K562 (cell line): ENCODE measurements at regions not wholly inside any gene's neighbourhood (a gene's known extent, or its start where the extent isn't known, plus 50 kb on each side); places are given as distances from the start of the nearest gene placed in this dataset.

Source experiments
- ATAC-seq: fragments of 200-7000 bp; cut with Tn5 transposase; 3 replicates; pipeline ENCODE4 v1.9.1; 2020; ENCODE audit warnings: moderate library complexity
- BruUV-seq: library from RNA; stranded (reverse); fragments of 400-500 nt; replicated peaks from 2 replicates; lab custom pipeline; 2021; lab: Mats Ljungman, UMichigan
- CTCF ChIA-PET: fragments of 300-600 bp; formaldehyde crosslinking; extraction: SDS; loops from one replicate; lab custom pipeline; 2021; ENCODE audit warnings: low intra/inter-chr PET ratio; lab: Yijun Ruan, JAX
- POLR2A ChIA-PET: fragments of 300-600, 350-650 bp; sonication (Branson Sonifier 250); formaldehyde crosslinking; extraction: SDS; loops from one replicate; lab custom pipeline; 2021; ENCODE audit warnings: antibody characterized with exemption, inconsistent platforms; lab: Yijun Ruan, JAX
- DNase-seq, 4 experiments: peaks; one replicate each; pipeline versions ENCODE4 v3.0.0 to v3.0.0-alpha.2; 2011 to 2018; ENCODE audit warnings: low spot score in 3 of 4, mixed read lengths in 3 of 4; ENCODE audit errors: extremely low read depth in 1 of 4
- FAIRE-seq: peaks from 2 replicates; lab custom pipeline; 2011; peaks lifted over from hg19 to GRCh38; lab: Jason Lieb, UNC
- H2AFZ ChIP-seq: 2 replicates; pipeline ENCODE4 v1.6.0; 2011; ENCODE audit warnings: low read depth, low read length, control low read depth, inconsistent platforms
- H3K27ac ChIP-seq: fragments of 200-600 bp; 3 replicates; pipeline ENCODE4 v1.8.0; 2011; ENCODE audit warnings: low read depth, mild to moderate bottlenecking, control low read depth, inconsistent platforms, low read length, moderate library complexity, mixed read lengths; ENCODE audit errors: extremely low read depth
- H3K27me3 ChIP-seq, 2 experiments: fragments of 300-600 bp in 1 of 2; 2 replicates in 1 of 2; 3 replicates in 1 of 2; pipeline versions ENCODE4 v1.6.0 to v1.8.0; 2011; ENCODE audit warnings: inconsistent platforms in 2 of 2, low read length in 2 of 2, mild to moderate bottlenecking in 1 of 2, mixed read lengths in 1 of 2, moderate library complexity in 1 of 2; ENCODE audit not compliant: control insufficient read depth in 2 of 2, insufficient read depth in 2 of 2
- H3K36me3 ChIP-seq: fragments of 300-600 bp; 3 replicates; pipeline ENCODE4 v1.8.0; 2011; ENCODE audit warnings: mild to moderate bottlenecking, low read length, inconsistent platforms; ENCODE audit not compliant: control insufficient read depth, insufficient read depth
- H3K4me1 ChIP-seq, 2 experiments: fragments of 200-600 bp in 1 of 2; replicated peaks in 1 of 2; 2 replicates in 1 of 2; 3 replicates in 1 of 2; pipeline versions ENCODE4 v1.5.1 to v1.8.0; 2011; ENCODE audit warnings: inconsistent platforms in 2 of 2, low read length in 2 of 2, mild to moderate bottlenecking in 1 of 2, mixed read lengths in 1 of 2, moderate library complexity in 1 of 2; ENCODE audit not compliant: control insufficient read depth in 2 of 2, insufficient read depth in 2 of 2
- H3K4me2 ChIP-seq: 2 replicates; pipeline ENCODE4 v1.6.1; 2011; ENCODE audit warnings: low read length, control low read depth, inconsistent platforms, mixed read lengths; ENCODE audit not compliant: insufficient read depth
- H3K4me3 ChIP-seq: fragments of 200-600 bp; sonication (generic), shearing (Covaris generic); 2 replicates; pipeline ENCODE4 v1.5.1; 2016; ENCODE audit warnings: control low read depth, inconsistent platforms
- H3K79me2 ChIP-seq: fragments of 200-600 bp; 3 replicates; pipeline ENCODE4 v1.8.0; 2011; ENCODE audit warnings: low read length, inconsistent platforms; ENCODE audit not compliant: control insufficient read depth, insufficient read depth
- H3K9ac ChIP-seq, 2 experiments: 2 replicates each; pipeline versions ENCODE4 v1.6.0 to v1.6.1; 2011; ENCODE audit warnings: low read depth in 2 of 2, low read length in 2 of 2, control low read depth in 1 of 2, inconsistent platforms in 1 of 2, mild to moderate bottlenecking in 1 of 2, mixed read lengths in 1 of 2; ENCODE audit not compliant: insufficient read depth in 1 of 2
- H3K9me1 ChIP-seq: one replicate; pipeline ENCODE4 v1.6.0; 2011; ENCODE audit warnings: inconsistent platforms, mild to moderate bottlenecking, low read length, moderate library complexity; ENCODE audit not compliant: control insufficient read depth, insufficient read depth
- H3K9me3 ChIP-seq: replicated peaks from 2 replicates; pipeline ENCODE4 v1.5.1; 2011; ENCODE audit warnings: low read depth, low read length, inconsistent platforms; ENCODE audit not compliant: control insufficient read depth, insufficient read depth
- H4K20me1 ChIP-seq: replicated peaks from 2 replicates; pipeline ENCODE4 v1.6.1; 2011; ENCODE audit warnings: low read length, inconsistent platforms, mixed read lengths; ENCODE audit not compliant: control insufficient read depth, insufficient read depth
- FOXA3 ChIP-seq, 2 experiments: fragments of 450-650 bp in 1 of 2; sonication (generic) in 1 of 2; formaldehyde crosslinking; IDR thresholded peaks in 1 of 2; conservative IDR thresholded peaks in 1 of 2; 2 replicates each; pipeline versions ENCODE4 v1.4.0 to v1.8.0; 2020 to 2022; ENCODE audit warnings: mild to moderate bottlenecking in 2 of 2, missing genetic modification reagents in 1 of 2
- HBP1 ChIP-seq: fragments of 450-650 bp; formaldehyde crosslinking; IDR thresholded peaks from 2 replicates; pipeline ENCODE4 v1.4.0; 2022; ENCODE audit warnings: missing genetic modification characterization
- IFI16 ChIP-seq: fragments of 250-450 bp; sonication (Bioruptor Pico); IDR thresholded peaks from 2 replicates; pipeline ENCODE4 v2.1.2; 2022; ENCODE audit warnings: mild to moderate bottlenecking, inconsistent platforms
- MEIS2 ChIP-seq: fragments of 450-650 bp; IDR thresholded peaks from 2 replicates; pipeline ENCODE4 v1.6.1; 2014; ENCODE audit warnings: mild to moderate bottlenecking; ENCODE audit not compliant: partially characterized antibody
- PCBP2 ChIP-seq: fragments of 200-400 bp; formaldehyde crosslinking; IDR thresholded peaks from 2 replicates; pipeline ENCODE4 v1.6.1; 2018; ENCODE audit warnings: low read length, low read depth, mild to moderate bottlenecking, moderate library complexity; ENCODE audit not compliant: poor library complexity, severe bottlenecking
- RFX5 ChIP-seq: IDR thresholded peaks from 2 replicates; pipeline ENCODE4 v1.6.1; 2011; ENCODE audit warnings: low read depth, mild to moderate bottlenecking, improper control_type of control experiment, low read length
- ZBTB7A ChIP-seq: IDR thresholded peaks from 2 replicates; pipeline ENCODE4 v1.6.1; 2011; ENCODE audit warnings: low read depth, mild to moderate bottlenecking, low read length, moderate library complexity, borderline replicate concordance; ENCODE audit not compliant: control insufficient read depth
- ZC3H4 ChIP-seq: sonication (generic); formaldehyde crosslinking; IDR thresholded peaks from 2 replicates; pipeline ENCODE4 v1.9.0; 2021; ENCODE audit warnings: missing genetic modification reagents, borderline replicate concordance
- ZNF584 ChIP-seq: fragments of 200-800 bp; sonication (Bioruptor generic); IDR thresholded peaks from 2 replicates; pipeline ENCODE4 v1.6.1; 2016; ENCODE audit warnings: low read depth, mild to moderate bottlenecking, missing genetic modification characterization, missing compliant biosample characterization
- ZNF707 ChIP-seq: fragments of 250-450 bp; sonication (Bioruptor Pico); conservative IDR thresholded peaks from 2 replicates; pipeline ENCODE4 v1.8.0; 2022; ENCODE audit warnings: inconsistent platforms, mild to moderate bottlenecking, moderate library complexity
- WGBS: fragments of 100-300 bp; shearing (Covaris generic); methylation state at CpG from one replicate; pipeline ENCODE4 v1.1.6; 2016; ENCODE audit warnings: low coverage, mixed read lengths; ENCODE audit not compliant: insufficient coverage; ENCODE audit errors: missing lambda C conversion rate; 5-methylcytosine and 5-hydroxymethylcytosine counted together
- in situ Hi-C: fragments of 300-500 bp; cut with MboI; formaldehyde crosslinking; loops from 4 replicates; pipeline ENCODE4 v1.15.0; 2018; ENCODE audit warnings: inconsistent platforms, mixed read lengths
- intact Hi-C: fragments of 100-400 bp; cut with micrococcal nuclease; formaldehyde crosslinking; loops from 2 replicates; pipeline ENCODE4 v1.14.2; 2022
- TF ChIP-seq, protein P1 (sequence below): sonication (generic); formaldehyde crosslinking; IDR thresholded peaks from 2 replicates; pipeline ENCODE4 v1.4.0; 2020; ENCODE audit warnings: mild to moderate bottlenecking, missing genetic modification reagents
- TF ChIP-seq, protein P2 (sequence below): sonication (generic); formaldehyde crosslinking; IDR thresholded peaks from 2 replicates; pipeline ENCODE4 v1.8.1; 2023; ENCODE audit warnings: mild to moderate bottlenecking, missing genetic modification reagents, moderate library complexity

DNA sequence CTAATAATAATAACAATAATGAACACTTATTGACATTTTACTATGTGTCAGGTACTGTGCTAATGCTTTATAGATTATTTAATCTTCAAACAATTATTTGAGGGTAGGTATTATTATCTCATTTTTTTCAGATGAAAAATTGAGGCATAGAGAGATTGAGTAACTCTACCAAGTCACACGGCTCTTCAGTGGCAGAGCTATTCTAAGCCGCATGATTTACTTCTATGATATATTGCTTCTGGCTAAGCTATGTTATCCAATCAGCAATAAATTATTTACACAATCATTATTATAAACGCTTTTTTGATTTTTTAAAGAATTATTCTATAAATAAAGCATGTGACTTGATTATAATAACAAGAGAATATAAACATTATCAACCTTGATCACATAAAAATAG lies 80.0 kb downstream of the TMEM30B start (continued):
- TF ChIP-seq ZNF707 (CRISPR knock-in tag) (no peak), HBP1 (CRISPR knock-in tag) (no peak), PCBP2 (no peak), RFX5 (no peak)
- TF ChIP-seq, protein P1, sequence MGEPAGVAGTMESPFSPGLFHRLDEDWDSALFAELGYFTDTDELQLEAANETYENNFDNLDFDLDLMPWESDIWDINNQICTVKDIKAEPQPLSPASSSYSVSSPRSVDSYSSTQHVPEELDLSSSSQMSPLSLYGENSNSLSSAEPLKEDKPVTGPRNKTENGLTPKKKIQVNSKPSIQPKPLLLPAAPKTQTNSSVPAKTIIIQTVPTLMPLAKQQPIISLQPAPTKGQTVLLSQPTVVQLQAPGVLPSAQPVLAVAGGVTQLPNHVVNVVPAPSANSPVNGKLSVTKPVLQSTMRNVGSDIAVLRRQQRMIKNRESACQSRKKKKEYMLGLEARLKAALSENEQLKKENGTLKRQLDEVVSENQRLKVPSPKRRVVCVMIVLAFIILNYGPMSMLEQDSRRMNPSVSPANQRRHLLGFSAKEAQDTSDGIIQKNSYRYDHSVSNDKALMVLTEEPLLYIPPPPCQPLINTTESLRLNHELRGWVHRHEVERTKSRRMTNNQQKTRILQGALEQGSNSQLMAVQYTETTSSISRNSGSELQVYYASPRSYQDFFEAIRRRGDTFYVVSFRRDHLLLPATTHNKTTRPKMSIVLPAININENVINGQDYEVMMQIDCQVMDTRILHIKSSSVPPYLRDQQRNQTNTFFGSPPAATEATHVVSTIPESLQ = no peak

DNA sequence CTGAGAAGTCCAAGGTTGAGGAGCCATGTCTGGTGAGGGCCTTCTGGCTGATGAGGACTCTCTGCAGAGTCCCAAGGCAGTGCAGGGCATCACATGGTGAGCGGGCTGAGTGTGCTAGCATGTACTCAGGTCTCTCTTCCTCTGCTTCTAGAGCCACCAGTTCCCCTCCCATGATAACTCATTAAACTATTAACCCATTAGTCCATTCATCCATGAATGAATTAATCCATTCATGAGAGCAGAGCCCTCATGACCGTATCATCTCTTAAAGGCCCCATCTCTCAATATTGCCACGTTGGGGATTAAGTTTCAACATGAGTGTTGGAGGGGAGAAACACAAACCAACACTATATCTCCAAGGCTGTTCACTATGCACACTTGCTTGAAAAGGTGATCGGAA lies 83.7 kb downstream of the TMEM30B start:
- intact Hi-C loops = loop anchor here (5.0 kb wide), 1 partner anchor 570 kb away; no protein-coding TSS in a partner anchor
- TF ChIP-seq FOXA3 (CRISPR knock-in tag; conservative IDR thresholded peaks at IDR 0.05 in 1 of 2, IDR thresholded peaks at IDR 0.05 in 1 of 2) (no peak), ZBTB7A (no peak), MEIS2 (no peak), HBP1 (CRISPR knock-in tag) (no peak), ZNF584 (CRISPR knock-in tag) (no peak), IFI16 (CRISPR knock-in tag) (no peak), ZC3H4 (CRISPR knock-in tag) (no peak)
- TF ChIP-seq, protein P2, sequence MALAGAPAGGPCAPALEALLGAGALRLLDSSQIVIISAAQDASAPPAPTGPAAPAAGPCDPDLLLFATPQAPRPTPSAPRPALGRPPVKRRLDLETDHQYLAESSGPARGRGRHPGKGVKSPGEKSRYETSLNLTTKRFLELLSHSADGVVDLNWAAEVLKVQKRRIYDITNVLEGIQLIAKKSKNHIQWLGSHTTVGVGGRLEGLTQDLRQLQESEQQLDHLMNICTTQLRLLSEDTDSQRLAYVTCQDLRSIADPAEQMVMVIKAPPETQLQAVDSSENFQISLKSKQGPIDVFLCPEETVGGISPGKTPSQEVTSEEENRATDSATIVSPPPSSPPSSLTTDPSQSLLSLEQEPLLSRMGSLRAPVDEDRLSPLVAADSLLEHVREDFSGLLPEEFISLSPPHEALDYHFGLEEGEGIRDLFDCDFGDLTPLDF (CRISPR knock-in tag) = no peak

More for the DNA sequence above, 83.7 kb downstream of the TMEM30B start:
- ChIA-PET CTCF (no interaction called here), POLR2A (no interaction called here)
- Histone ChIP-seq H2AFZ (no peak overlapping the region), H3K79me2 (no peaks in the 10 kb centered on the region), H3K27ac (no peak overlapping the region), H3K9me1 (no peaks in the 10 kb centered on the region), H3K9ac (no peak overlapping the region), H4K20me1 (no peaks in the 10 kb centered on the region), H3K9me3 (no peaks in the 10 kb centered on the region), H3K4me1 (no peaks in the 10 kb centered on the region), H3K36me3 (no peaks in the 10 kb centered on the region), H3K27me3 (no peaks in the 10 kb centered on the region), H3K4me3 (no peak overlapping the region), H3K4me2 (no peak overlapping the region)
- DNase-seq (no peak), ATAC-seq (no peak), FAIRE-seq (no peak)
- WGBS = 3% methylated on average over 4 of the region's 4 CpGs
- BruUV-seq = no TSS peak
- in situ Hi-C loops = no loop called here
